CD4-positive, alpha-beta memory T cell (primary cell): ENCODE measurements at regions not wholly inside any gene's neighbourhood (a gene's known extent, or its start where the extent isn't known, plus 50 kb on each side); places are given as distances from the start of the nearest gene placed in this dataset.

Source experiments
- CTCF ChIA-PET: fragments of 350-600 bp; sonication (Branson Sonifier 250); formaldehyde crosslinking; loops from one replicate; lab custom pipeline; 2021; ENCODE audit warnings: inconsistent platforms; ENCODE audit not compliant: partially characterized antibody; lab: Charles Lee
- POLR2A ChIA-PET: fragments of 350-600 bp; sonication (Branson Sonifier 250); formaldehyde crosslinking; loops from one replicate; lab custom pipeline; 2021; ENCODE audit not compliant: partially characterized antibody; lab: Charles Lee
- DNase-seq, 5 donors: peaks; one replicate each; pipeline versions ENCODE4 v3.0.0 to v3.0.0-alpha.2; 2020 to 2022; ENCODE audit warnings: mixed read lengths in 1 of 5
- H3K27ac ChIP-seq: one replicate; pipeline ENCODE4 v1.7.0; 2013; ENCODE audit warnings: low read depth, low read length
- H3K27me3 ChIP-seq: 2 replicates; pipeline ENCODE4 v1.7.0; 2013; ENCODE audit warnings: mild to moderate bottlenecking, low read length, moderate library complexity; ENCODE audit not compliant: insufficient read depth
- H3K36me3 ChIP-seq: 2 replicates; pipeline ENCODE4 v1.7.0; 2013; ENCODE audit warnings: mild to moderate bottlenecking, low read length, moderate library complexity; ENCODE audit not compliant: insufficient read depth
- H3K4me1 ChIP-seq: 2 replicates; pipeline ENCODE4 v1.7.0; 2013; ENCODE audit warnings: mild to moderate bottlenecking, low read length, moderate library complexity; ENCODE audit not compliant: insufficient read depth
- H3K4me3 ChIP-seq, 2 donors: one replicate each; pipeline ENCODE4 v1.7.0; 2013; ENCODE audit warnings: low read length in 2 of 2, mild to moderate bottlenecking in 1 of 2
- H3K9me3 ChIP-seq, 2 donors: one replicate each; pipeline ENCODE4 v1.7.0; 2013; ENCODE audit warnings: low read length in 2 of 2, control low read depth in 1 of 2; ENCODE audit not compliant: control insufficient read depth in 1 of 2
- H3K27ac Mint-ChIP-seq, 7 donors: one replicate each; pipeline ENCODE4 v1.8.0; 2020 to 2021; ENCODE audit warnings: mixed read lengths in 7 of 7, mild to moderate bottlenecking in 6 of 7, inconsistent platforms in 3 of 7, moderate library complexity in 3 of 7
- H3K27me3 Mint-ChIP-seq, 2 donors: one replicate each; pipeline ENCODE4 v1.8.0; 2020 to 2021; ENCODE audit warnings: mixed read lengths in 2 of 2
- H3K36me3 Mint-ChIP-seq, 2 donors: one replicate each; pipeline ENCODE4 v1.8.0; 2020 to 2021; ENCODE audit warnings: mixed read lengths in 2 of 2, inconsistent platforms in 1 of 2, mild to moderate bottlenecking in 1 of 2
- H3K4me1 Mint-ChIP-seq, 4 donors: one replicate each; pipeline ENCODE4 v1.8.0; 2020 to 2021; ENCODE audit warnings: mixed read lengths in 4 of 4, mild to moderate bottlenecking in 1 of 4
- H3K4me3 Mint-ChIP-seq, 8 donors: one replicate each; pipeline ENCODE4 v1.8.0; 2020 to 2021; ENCODE audit warnings: mixed read lengths in 8 of 8, mild to moderate bottlenecking in 7 of 8, moderate library complexity in 6 of 8, inconsistent platforms in 3 of 8
- H3K9me3 Mint-ChIP-seq, 8 donors: one replicate each; pipeline ENCODE4 v1.8.0; 2020 to 2021; ENCODE audit warnings: mixed read lengths in 8 of 8, mild to moderate bottlenecking in 5 of 8, inconsistent platforms in 3 of 8, moderate library complexity in 1 of 8
- intact Hi-C: fragments of 100-400 bp; cut with micrococcal nuclease; formaldehyde crosslinking; loops from one replicate; pipeline ENCODE4 v1.15.1; 2023

DNA sequence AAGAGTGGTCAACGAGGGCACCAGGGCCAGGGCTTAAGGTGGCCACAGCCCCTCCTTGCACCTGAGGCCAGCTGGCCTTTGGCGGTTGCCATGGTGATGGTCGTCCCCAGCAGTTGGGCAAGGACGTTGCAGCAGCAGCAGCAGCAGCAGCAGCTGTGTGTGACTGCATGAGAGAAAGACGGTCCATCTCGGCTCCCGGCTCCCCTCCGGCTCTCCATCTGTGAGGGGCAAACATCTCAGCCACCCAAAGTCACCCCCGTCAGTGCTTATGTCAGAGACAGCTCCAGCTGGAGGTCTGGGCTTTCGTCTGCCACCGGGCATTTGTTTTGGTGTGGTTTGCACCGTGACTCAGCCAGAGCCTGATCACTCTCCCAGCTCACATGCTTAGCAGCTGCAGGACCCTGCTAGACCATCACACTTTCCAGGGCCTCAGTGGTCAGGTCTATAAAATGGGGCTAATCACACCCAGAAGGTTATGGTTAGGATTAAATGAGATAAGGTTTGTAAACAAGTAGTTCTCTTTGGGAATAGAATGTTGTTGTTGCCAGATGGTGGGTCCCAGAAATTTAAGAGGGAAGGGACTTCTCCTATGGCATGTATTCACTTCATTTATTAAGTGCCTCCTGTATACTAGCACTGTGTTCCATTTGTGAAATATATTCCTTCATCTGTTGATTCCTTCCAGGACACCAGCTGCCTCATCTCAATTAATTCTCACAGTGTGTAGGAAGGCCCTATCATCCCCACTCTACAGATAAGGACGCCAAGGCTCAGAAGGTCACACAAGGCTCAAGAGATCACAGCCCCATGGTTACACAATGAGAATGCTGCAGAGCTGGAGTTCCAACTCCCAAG is 212.6 kb upstream of the LHX5 start:
- peaks cover 2 to 4% of the 10 kb centered on the region in 2 donors for H3K27me3 Mint-ChIP-seq
- Histone ChIP-seq H3K36me3 (no peaks in the 10 kb centered on the region), H3K4me1 (no peaks in the 10 kb centered on the region), H3K27me3 (no peaks in the 10 kb centered on the region), H3K27ac (no peak overlapping the region), H3K4me3 (no peak overlapping the region), H3K9me3 (no peaks in the 10 kb centered on the region)
- ChIA-PET POLR2A (no interaction called here), CTCF (no interaction called here)
- intact Hi-C loops: no loop called here
- no peaks in the 10 kb centered on the region for H3K36me3 Mint-ChIP-seq
- H3K4me3 Mint-ChIP-seq: no peak overlapping the region
- peaks cover 0 to 3% (median 0%) of the 10 kb centered on the region in 8 donors for H3K9me3 Mint-ChIP-seq
- no peak for DNase-seq
- H3K4me1 Mint-ChIP-seq: no peaks in the 10 kb centered on the region
- H3K27ac Mint-ChIP-seq: no peak overlapping the region

DNA sequence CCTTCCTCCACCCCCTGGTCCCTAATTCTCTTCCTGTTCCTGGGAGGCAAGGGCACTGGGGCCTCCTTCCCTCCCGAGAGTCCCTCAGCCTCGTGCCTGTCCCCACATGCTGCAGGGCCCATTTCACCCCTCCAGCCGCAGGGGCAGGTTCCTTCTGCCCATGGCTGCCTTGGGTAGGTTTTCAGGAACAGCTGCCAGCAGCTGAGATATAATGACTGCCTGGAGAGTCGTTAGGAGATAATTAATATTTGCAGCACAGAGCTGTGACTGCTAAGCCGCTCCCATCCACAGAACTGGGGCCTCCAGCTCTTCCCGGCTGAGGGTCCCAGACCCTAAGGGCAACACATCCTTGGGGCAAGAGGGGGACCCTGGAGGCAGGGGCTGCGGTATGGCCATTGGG is 211.9 kb upstream of the LHX5 start:
- Mint-ChIP-seq H3K4me1 (no peaks in the 10 kb centered on the region), H3K27ac (no peak overlapping the region), H3K4me3 (no peak overlapping the region), H3K9me3 (peaks cover 0 to 3% (median 0%) of the 10 kb centered on the region in 8 donors), H3K36me3 (no peaks in the 10 kb centered on the region), H3K27me3 (peaks cover 4 to 5% of the 10 kb centered on the region in 2 donors)
- Histone ChIP-seq H3K27ac (no peak overlapping the region), H3K4me1 (no peaks in the 10 kb centered on the region), H3K9me3 (no peaks in the 10 kb centered on the region), H3K36me3 (no peaks in the 10 kb centered on the region), H3K4me3 (no peak overlapping the region), H3K27me3 (no peaks in the 10 kb centered on the region)
- intact Hi-C loops: no loop called here
- POLR2A ChIA-PET: no interaction called here
- CTCF ChIA-PET: no interaction called here
- DNase-seq: no peak

DNA sequence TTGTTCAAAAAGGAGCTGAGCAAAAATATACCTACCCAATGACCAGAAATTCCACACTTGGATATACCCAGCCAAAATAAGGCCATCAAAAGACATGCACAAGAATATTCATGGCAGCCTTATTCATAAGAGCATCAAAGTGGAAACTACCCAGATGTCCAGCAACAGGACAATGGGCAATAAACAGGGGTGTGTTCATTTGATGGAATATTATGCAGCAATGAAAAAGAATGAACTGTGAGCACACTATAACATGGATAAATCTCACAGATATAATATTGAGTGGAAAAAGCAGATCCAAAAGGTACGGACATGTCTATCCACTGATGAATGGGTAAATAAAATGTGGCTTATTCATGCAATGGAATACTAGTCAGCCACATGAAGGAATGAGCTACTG is 209.2 kb upstream of the LHX5 start:
- POLR2A ChIA-PET: no interaction called here
- peaks cover 11 to 12% of the 10 kb centered on the region in 2 donors for H3K27me3 Mint-ChIP-seq
- no peak for DNase-seq
- no peak overlapping the region for H3K27ac Mint-ChIP-seq
- H3K36me3 ChIP-seq: no peaks in the 10 kb centered on the region
- H3K27ac ChIP-seq: no peak overlapping the region
- H3K4me3 ChIP-seq: no peak overlapping the region
- H3K4me3 Mint-ChIP-seq: no peak overlapping the region
- no peaks in the 10 kb centered on the region for H3K36me3 Mint-ChIP-seq
- no peaks in the 10 kb centered on the region for H3K9me3 ChIP-seq
- CTCF ChIA-PET: no interaction called here
- peaks cover 0 to 1% (median 0%) of the 10 kb centered on the region in 4 donors for H3K4me1 Mint-ChIP-seq
- H3K4me1 ChIP-seq: no peaks in the 10 kb centered on the region
- H3K9me3 Mint-ChIP-seq: peaks cover 0 to 3% (median 0%) of the 10 kb centered on the region in 8 donors
- intact Hi-C loops: no loop called here
- no peaks in the 10 kb centered on the region for H3K27me3 ChIP-seq

DNA sequence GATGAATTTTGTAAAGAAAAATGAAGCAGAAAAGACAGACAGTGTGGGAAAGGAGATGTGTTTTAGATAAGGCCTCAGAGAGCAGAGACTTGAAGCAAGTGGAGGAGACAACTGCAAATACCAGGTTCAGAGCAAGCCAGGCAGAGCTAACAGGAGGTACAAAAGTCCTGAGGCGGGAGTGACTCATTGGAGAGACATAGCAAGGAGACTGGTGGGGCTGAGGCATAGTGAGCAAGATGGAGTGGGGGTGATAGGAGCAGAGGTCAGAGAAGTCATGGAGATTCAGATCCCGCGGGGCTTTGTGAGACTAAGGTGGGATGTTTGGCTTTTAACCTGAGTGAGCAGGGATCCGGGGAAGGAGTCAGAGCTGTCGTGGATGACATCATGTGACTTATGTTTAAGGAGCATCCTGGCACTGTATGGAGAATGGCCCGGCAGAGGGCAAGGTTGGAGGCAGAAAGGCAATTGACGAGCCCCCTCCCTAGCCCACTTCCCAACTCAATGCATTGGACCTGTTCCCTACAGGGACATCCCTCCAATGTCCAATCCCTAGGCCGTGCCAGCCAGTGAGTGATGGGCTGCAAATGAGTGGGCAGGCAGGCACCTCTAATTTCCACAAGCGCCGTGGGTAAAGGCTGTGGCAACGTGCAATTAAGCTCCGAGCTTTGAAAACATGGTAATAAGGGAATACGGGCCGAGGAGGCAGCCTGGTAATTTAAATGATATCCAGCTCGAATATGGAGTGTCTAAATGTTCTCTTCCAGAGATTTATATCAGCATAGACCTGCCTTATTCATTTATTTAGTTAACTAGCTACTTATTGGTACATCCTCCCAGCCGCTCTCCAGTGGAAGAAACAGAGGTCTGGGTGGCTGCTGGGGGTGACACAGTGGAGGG is 206.8 kb upstream of the LHX5 start:
- H3K27ac Mint-ChIP-seq: peak overlapping the region in 1 of 7 donors; percentile 10
- H3K9me3 ChIP-seq: no peaks in the 10 kb centered on the region
- no peaks in the 10 kb centered on the region for H3K36me3 ChIP-seq
- H3K27me3 ChIP-seq: no peaks in the 10 kb centered on the region
- H3K4me3 ChIP-seq: no peak overlapping the region
- peaks cover 0 to 1% (median 0%) of the 10 kb centered on the region in 4 donors for H3K4me1 Mint-ChIP-seq
- peaks cover 0 to 4% (median 0%) of the 10 kb centered on the region in 8 donors for H3K9me3 Mint-ChIP-seq
- ChIA-PET POLR2A (no interaction called here), CTCF (no interaction called here)
- H3K4me3 Mint-ChIP-seq: no peak overlapping the region
- intact Hi-C loops: no loop called here
- H3K36me3 Mint-ChIP-seq: no peaks in the 10 kb centered on the region
- no peak for DNase-seq
- H3K27me3 Mint-ChIP-seq: peaks cover 11 to 16% of the 10 kb centered on the region in 2 donors
- no peak overlapping the region for H3K27ac ChIP-seq
- no peaks in the 10 kb centered on the region for H3K4me1 ChIP-seq

DNA sequence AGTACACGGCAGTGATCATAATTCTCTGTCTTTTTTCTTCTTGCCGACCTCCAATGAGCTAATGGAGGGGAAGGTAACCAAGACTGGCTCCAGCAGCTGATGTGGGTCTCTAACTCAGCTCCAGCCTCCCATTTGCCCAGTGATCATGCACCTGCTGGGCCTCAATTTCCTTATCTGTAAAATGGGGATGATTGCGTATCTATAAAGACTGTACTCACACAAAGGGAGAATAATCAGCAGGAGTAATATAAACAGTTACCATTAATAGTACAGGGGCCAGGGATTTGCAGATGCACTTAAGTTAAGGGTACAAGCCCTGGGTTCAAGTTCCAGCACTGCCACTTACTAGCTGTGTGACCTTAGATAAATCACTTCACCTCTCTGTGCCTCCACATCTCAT is 204.9 kb upstream of the LHX5 start:
- Mint-ChIP-seq H3K27ac (no peak overlapping the region), H3K4me3 (no peak overlapping the region), H3K36me3 (no peaks in the 10 kb centered on the region), H3K4me1 (peaks cover 0 to 1% (median 0%) of the 10 kb centered on the region in 4 donors), H3K9me3 (peaks cover 0 to 4% (median 0%) of the 10 kb centered on the region in 8 donors), H3K27me3 (peaks cover 11 to 17% of the 10 kb centered on the region in 2 donors)
- no peak for DNase-seq
- no peaks in the 10 kb centered on the region for H3K9me3 ChIP-seq
- intact Hi-C loops: no loop called here
- H3K27me3 ChIP-seq: no peaks in the 10 kb centered on the region
- ChIA-PET CTCF (no interaction called here), POLR2A (no interaction called here)
- H3K4me1 ChIP-seq: no peaks in the 10 kb centered on the region
- H3K4me3 ChIP-seq: no peak overlapping the region
- H3K36me3 ChIP-seq: no peaks in the 10 kb centered on the region
- no peak overlapping the region for H3K27ac ChIP-seq

- Mint-ChIP-seq H3K9me3 (peaks cover 0 to 4% (median 0%) of the 10 kb centered on the region in 8 donors), H3K4me3 (no peak overlapping the region), H3K36me3 (no peaks in the 10 kb centered on the region), H3K27ac (no peak overlapping the region), H3K4me1 (peaks cover 0 to 1% (median 0%) of the 10 kb centered on the region in 4 donors), H3K27me3 (peaks cover 12 to 17% of the 10 kb centered on the region in 2 donors)
- no peak for DNase-seq
- intact Hi-C loops: no loop called here
- Histone ChIP-seq H3K9me3 (no peaks in the 10 kb centered on the region), H3K4me3 (no peak overlapping the region), H3K27me3 (no peaks in the 10 kb centered on the region), H3K27ac (no peak overlapping the region), H3K36me3 (no peaks in the 10 kb centered on the region), H3K4me1 (no peaks in the 10 kb centered on the region)
- ChIA-PET CTCF (no interaction called here), POLR2A (no interaction called here)
Measured at GRCh38 chr12:113676117-113676516, 204.4 kb upstream of the LHX5 start.

GRCh38 chr12:113674996-113675395 is 203.3 kb upstream of the LHX5 start:
- Histone ChIP-seq H3K36me3 (no peaks in the 10 kb centered on the region), H3K4me1 (no peaks in the 10 kb centered on the region), H3K9me3 (no peaks in the 10 kb centered on the region), H3K27ac (no peak overlapping the region), H3K27me3 (no peaks in the 10 kb centered on the region), H3K4me3 (no peak overlapping the region)
- peaks cover 0 to 2% (median 0%) of the 10 kb centered on the region in 8 donors for H3K9me3 Mint-ChIP-seq
- H3K4me1 Mint-ChIP-seq: peaks cover 0 to 1% (median 0%) of the 10 kb centered on the region in 4 donors
- intact Hi-C loops: no loop called here
- POLR2A ChIA-PET: no interaction called here
- H3K27me3 Mint-ChIP-seq: peaks cover 14 to 23% of the 10 kb centered on the region in 2 donors
- DNase-seq: no peak
- CTCF ChIA-PET: no interaction called here
- H3K36me3 Mint-ChIP-seq: no peaks in the 10 kb centered on the region
- H3K4me3 Mint-ChIP-seq: no peak overlapping the region
- H3K27ac Mint-ChIP-seq: no peak overlapping the region
